Panc1 (cell line): ENCODE measurements at regions not wholly inside any gene's neighbourhood (a gene's known extent, or its start where the extent isn't known, plus 50 kb on each side); places are given as distances from the start of the nearest gene placed in this dataset.

Experiments used
- POLR2AphosphoS5 ChIP-seq: IDR thresholded peaks from 2 replicates; pipeline ENCODE4 v1.6.1; 2012; ENCODE audit warnings: mild to moderate bottlenecking, low read depth, low read length, moderate library complexity
- SIN3A ChIP-seq: IDR thresholded peaks from 2 replicates; pipeline ENCODE4 v1.6.1; 2012; ENCODE audit warnings: low read depth, mild to moderate bottlenecking, low read length, moderate library complexity, borderline replicate concordance; ENCODE audit not compliant: insufficient read depth
- TCF7L2 ChIP-seq: IDR thresholded peaks from 2 replicates; pipeline ENCODE4 v1.6.1; 2011; ENCODE audit warnings: mild to moderate bottlenecking, low read depth, low read length, inconsistent platforms
- TF ChIP-seq, protein P1 (sequence below): fragments of 450-650 bp; IDR thresholded peaks from 2 replicates; pipeline ENCODE4 v1.5.1; 2017; ENCODE audit warnings: mild to moderate bottlenecking

DNA sequence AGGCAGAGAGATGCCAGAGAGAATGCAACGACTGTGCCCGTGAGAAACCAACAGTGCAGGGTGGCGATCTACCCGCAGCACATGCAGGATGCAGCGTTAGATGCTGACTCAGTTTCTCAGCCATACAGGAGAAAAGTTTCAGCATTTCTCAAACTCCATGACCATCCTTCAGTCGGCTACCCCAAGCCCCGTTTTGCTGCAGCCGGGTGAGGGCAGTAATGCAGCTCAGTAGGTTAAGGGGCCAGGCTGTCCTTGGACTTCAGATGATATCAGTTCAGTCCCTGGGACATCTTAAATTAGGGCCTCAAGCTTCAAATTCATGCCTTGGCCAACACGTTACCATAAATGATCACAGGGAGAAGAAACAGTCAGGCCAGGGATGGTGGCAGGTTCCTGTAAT is 125.5 kb downstream of the PALM2AKAP2 start:
- TF ChIP-seq, protein P1, sequence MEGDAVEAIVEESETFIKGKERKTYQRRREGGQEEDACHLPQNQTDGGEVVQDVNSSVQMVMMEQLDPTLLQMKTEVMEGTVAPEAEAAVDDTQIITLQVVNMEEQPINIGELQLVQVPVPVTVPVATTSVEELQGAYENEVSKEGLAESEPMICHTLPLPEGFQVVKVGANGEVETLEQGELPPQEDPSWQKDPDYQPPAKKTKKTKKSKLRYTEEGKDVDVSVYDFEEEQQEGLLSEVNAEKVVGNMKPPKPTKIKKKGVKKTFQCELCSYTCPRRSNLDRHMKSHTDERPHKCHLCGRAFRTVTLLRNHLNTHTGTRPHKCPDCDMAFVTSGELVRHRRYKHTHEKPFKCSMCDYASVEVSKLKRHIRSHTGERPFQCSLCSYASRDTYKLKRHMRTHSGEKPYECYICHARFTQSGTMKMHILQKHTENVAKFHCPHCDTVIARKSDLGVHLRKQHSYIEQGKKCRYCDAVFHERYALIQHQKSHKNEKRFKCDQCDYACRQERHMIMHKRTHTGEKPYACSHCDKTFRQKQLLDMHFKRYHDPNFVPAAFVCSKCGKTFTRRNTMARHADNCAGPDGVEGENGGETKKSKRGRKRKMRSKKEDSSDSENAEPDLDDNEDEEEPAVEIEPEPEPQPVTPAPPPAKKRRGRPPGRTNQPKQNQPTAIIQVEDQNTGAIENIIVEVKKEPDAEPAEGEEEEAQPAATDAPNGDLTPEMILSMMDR = no peak
- TF ChIP-seq SIN3A (no peak), POLR2AphosphoS5 (no peak), TCF7L2 (no peak)
